Right atrium auricular region (tissue), 2 donors: ENCODE measurements at regions not wholly inside any gene's neighbourhood (a gene's known extent, or its start where the extent isn't known, plus 50 kb on each side); places are given as distances from the start of the nearest gene placed in this dataset.

ENCODE experiments used
- DNase-seq: peaks from one replicate; pipeline ENCODE4 v3.0.0-alpha.2; 2019; ENCODE audit warnings: low spot score
- H3K27ac ChIP-seq, 2 donors: fragments of 200-600 bp; sonication (generic); 1 replicate in 1 of 2; 2 replicates in 1 of 2; pipeline ENCODE4 v1.5.1; 2016 to 2019
- H3K27me3 ChIP-seq, 2 donors: fragments of 200-600 bp; sonication (generic); one replicate each; pipeline versions ENCODE4 v1.5.1 to v1.6.0; 2017 to 2019
- H3K36me3 ChIP-seq: fragments of 200-600 bp; sonication (generic); one replicate; pipeline ENCODE4 v1.5.1; 2016
- H3K4me1 ChIP-seq, 2 donors: fragments of 200-600 bp; sonication (generic); one replicate each; pipeline versions ENCODE4 v1.5.1 to v1.6.0; 2017 to 2019
- H3K4me3 ChIP-seq, 2 donors: fragments of 200-600 bp; sonication (generic); 1 replicate in 1 of 2; 2 replicates in 1 of 2; pipeline ENCODE4 v1.5.1; 2017 to 2019; ENCODE audit warnings: mild to moderate bottlenecking in 1 of 2, moderate library complexity in 1 of 2
- H3K9me3 ChIP-seq, 2 donors: fragments of 200-600 bp; sonication (generic); one replicate each; pipeline ENCODE4 v1.5.1; 2019
- CTCF ChIP-seq, 2 donors: fragments of 200-600 bp; sonication (generic); IDR thresholded peaks; one replicate each; pipeline ENCODE4 v1.5.1; 2019; ENCODE audit warnings: antibody characterized with exemption in 2 of 2

GRCh38 chr11:96696731-96697130 is 306.9 kb downstream of the JRKL start:
- no peak for DNase-seq
- Histone ChIP-seq H3K27ac (no peak overlapping the region), H3K4me1 (no peaks in the 10 kb centered on the region), H3K36me3 (no peaks in the 10 kb centered on the region), H3K9me3 (no peaks in the 10 kb centered on the region), H3K27me3 (no peaks in the 10 kb centered on the region), H3K4me3 (no peak overlapping the region)
- no peak for TF ChIP-seq CTCF (IDR thresholded peaks at IDR 0.05)

DNA sequence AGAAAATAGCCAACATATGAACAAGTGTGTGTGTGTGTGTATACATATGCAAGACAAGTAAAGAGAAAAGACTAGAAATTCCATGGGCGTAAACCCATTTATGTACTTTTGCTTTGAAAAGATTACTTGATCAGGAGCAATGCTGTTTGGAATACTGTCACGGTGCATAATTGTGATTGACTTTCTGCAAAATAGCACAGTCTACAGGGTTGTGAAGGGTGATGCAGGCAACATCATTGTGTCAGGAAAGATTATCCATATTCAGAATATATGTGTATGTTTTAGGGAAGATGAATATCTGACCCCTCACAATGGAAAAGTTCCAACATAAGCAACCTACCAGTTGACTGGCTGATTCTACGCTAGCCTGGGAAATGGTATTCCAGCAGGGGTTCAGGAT is 307.7 kb downstream of the JRKL start:
- H3K4me3 ChIP-seq = no peak overlapping the region

DNA sequence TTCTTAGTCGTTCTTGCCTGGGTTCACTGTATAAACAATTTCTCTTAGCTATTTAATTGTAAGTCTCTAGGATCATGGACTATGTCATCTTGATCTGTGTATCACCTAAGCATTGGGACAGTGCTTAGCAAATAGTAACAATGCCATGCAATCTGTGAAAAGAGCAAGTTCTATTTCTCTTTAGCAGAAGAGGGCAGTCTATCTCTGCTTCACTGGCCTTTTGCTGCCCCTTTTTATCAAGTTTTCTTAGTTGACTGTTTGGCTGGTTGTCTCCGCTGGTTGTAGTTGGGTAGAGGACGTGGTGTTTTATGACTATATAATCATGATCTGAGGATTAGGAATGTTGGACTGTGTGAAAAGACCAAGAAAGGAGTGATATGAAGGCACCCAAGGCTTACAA is 315.0 kb downstream of the JRKL start:
- no peaks in the 10 kb centered on the region for H3K36me3 ChIP-seq
- H3K9me3 ChIP-seq = no peaks in the 10 kb centered on the region
- H3K4me1 ChIP-seq = no peaks in the 10 kb centered on the region
- no peaks in the 10 kb centered on the region for H3K27me3 ChIP-seq
- DNase-seq = no peak
- peak in 1 of 2 donors; percentile 21 for TF ChIP-seq CTCF (IDR thresholded peaks at IDR 0.05)
- no peak overlapping the region for H3K4me3 ChIP-seq
- H3K27ac ChIP-seq = no peak overlapping the region

More for the DNA sequence above, 307.7 kb downstream of the JRKL start:
- Histone ChIP-seq H3K36me3 (no peaks in the 10 kb centered on the region), H3K27me3 (no peaks in the 10 kb centered on the region), H3K9me3 (no peaks in the 10 kb centered on the region), H3K27ac (no peak overlapping the region), H3K4me1 (no peaks in the 10 kb centered on the region)
- DNase-seq = no peak
- TF ChIP-seq CTCF (IDR thresholded peaks at IDR 0.05) = no peak

DNA sequence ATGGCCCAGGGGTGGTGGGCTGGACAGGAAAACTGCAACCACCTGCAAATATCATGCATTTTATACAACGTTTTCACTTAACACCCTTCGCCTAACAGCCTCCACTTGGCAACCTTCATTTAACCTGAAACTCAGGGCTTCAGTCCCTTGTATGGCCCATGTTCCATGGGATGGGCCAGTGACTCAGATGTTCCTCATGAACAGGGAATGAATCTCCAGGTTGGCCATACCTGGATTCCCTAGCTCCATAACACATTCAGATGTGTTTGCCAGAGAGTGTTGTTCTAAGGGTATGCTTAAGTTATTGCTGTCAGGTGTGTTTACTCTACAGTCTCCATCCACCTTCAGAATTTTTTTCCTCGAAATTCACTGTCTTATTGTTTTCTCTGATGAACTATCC is 316.9 kb downstream of the JRKL start:
- no peaks in the 10 kb centered on the region for H3K4me1 ChIP-seq
- no peak for DNase-seq
- H3K27ac ChIP-seq = no peak overlapping the region
- no peaks in the 10 kb centered on the region for H3K27me3 ChIP-seq
- H3K36me3 ChIP-seq = no peaks in the 10 kb centered on the region
- no peak overlapping the region for H3K4me3 ChIP-seq
- TF ChIP-seq CTCF (IDR thresholded peaks at IDR 0.05) = no peak
- no peaks in the 10 kb centered on the region for H3K9me3 ChIP-seq

DNA sequence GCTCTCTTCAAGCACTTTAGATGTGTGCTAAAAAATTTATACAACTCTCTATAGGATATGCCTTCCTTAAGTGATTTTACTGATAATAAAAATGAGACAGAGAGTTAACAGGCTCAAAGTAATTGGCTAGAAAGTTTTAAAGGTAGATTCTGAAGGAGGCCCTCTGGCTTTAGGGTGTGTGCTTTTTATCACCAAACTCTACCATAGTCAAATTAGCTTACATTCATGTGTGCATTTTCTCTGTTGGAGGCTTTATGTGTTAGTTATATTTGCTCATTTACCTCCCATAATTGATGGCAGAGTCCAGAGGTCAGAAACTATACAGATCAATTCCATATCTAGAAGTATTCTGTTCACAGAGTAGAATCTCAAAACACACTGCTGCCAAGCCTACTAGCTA is 317.5 kb downstream of the JRKL start:
- Histone ChIP-seq H3K27ac (no peak overlapping the region), H3K27me3 (no peaks in the 10 kb centered on the region), H3K9me3 (no peaks in the 10 kb centered on the region), H3K4me3 (no peak overlapping the region), H3K36me3 (no peaks in the 10 kb centered on the region), H3K4me1 (no peaks in the 10 kb centered on the region)
- DNase-seq = no peak
- no peak for TF ChIP-seq CTCF (IDR thresholded peaks at IDR 0.05)

DNA sequence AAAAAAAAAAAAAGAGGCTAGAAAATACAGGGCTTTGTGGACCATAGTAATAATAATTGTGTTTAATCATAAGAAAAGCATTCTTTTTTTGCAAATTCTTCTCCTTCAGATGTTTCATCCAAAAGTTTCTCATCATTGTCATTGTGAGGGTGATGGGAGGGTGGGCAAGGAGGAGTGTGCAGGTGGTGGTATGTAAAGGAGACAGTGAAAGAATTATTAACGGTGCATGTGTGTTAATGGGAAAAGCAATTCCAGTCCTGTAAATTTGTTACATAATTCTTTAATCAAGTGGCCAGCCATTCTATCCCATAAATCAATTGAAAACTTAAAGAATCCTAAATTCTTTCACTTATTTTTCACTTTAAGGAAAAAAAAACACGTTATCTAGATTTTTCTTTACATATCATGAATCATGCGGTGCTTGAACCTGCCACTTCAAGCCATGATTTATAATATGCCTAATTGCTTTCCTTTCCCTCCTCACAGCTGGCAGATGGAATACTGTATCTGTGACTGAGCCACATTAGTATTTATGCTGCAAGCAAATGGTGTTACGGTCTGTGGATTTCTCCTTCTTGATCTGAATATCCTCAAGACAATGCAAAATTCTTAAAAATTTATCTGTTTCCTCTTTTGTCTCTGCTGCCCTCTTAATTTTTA is 318.5 kb downstream of the JRKL start:
- Histone ChIP-seq H3K4me3 (no peak overlapping the region), H3K9me3 (no peaks in the 10 kb centered on the region), H3K4me1 (no peaks in the 10 kb centered on the region), H3K27ac (no peak overlapping the region), H3K27me3 (no peaks in the 10 kb centered on the region), H3K36me3 (no peaks in the 10 kb centered on the region)
- TF ChIP-seq CTCF (IDR thresholded peaks at IDR 0.05) = no peak
- no peak for DNase-seq
